ENCODE measurements at regions not wholly inside any gene's neighbourhood (a gene's known extent, or its start where the extent isn't known, plus 50 kb on each side); places are given as distances from the start of the nearest gene placed in this dataset.

DNA sequence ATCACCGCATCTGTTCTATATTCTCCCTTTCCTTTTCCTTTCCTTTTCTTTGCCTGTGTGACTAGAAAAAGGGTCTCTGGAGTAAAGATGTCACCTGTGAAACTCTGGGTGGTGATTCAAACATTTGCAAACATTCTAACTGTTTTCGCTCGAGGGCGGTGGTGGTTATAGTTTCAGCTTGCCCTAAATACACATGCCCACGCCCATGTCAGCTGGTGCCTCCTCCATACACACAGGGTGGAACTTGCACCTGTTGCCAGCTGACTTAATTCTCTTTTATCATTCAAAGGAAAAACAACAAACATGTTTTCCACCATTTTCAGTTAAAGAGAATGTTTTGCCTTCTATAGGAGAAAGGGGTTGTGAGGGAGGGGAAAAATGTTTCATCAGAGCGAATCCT lies 381.9 kb upstream of the ARID1B start:
- BruUV-seq (replicated peaks), result no TSS peak
- Histone ChIP-seq H3K4me2 (ENCODE audit: low read depth, low read length) (no peak overlapping the region), H3K23ac (ENCODE audit: low read depth, low read length) (no peak overlapping the region), H2BK5ac (ENCODE audit: low read depth, low read length, poor library complexity, severe bottlenecking) (no peak overlapping the region), H2AK9ac (replicated peaks; ENCODE audit: low read depth, low read length, poor library complexity) (no peak overlapping the region), H3K4me3 (ENCODE audit: insufficient read depth, low read depth, low read length) (no peak overlapping the region), H3K56ac (ENCODE audit: extremely low read depth, insufficient read depth, low read length) (no peak overlapping the region), H2AFZ (replicated peaks; ENCODE audit: low read length, poor library complexity) (no peak overlapping the region), H2AK5ac (ENCODE audit: low read depth, low read length) (no peak overlapping the region), H3K14ac (replicated peaks; ENCODE audit: low read depth, low read length) (no peak overlapping the region), H4K5ac (ENCODE audit: low read depth, low read length) (no peak overlapping the region), H3K9me3 (ENCODE audit: control insufficient read depth, insufficient read depth, low read length) (no peaks in the 10 kb centered on the region), H3K27me3 (ENCODE audit: control insufficient read depth, insufficient read depth, low read length) (peaks cover 34% of the 10 kb centered on the region), H4K91ac (ENCODE audit: insufficient read depth, low read depth, low read length) (no peak overlapping the region), H4K8ac (ENCODE audit: low read depth in 2 of 2, low read length in 2 of 2) (no peak overlapping the region), H2BK120ac (ENCODE audit: low read depth, low read length) (no peak overlapping the region), H4K20me1 (ENCODE audit: insufficient read depth, low read length) (no peaks in the 10 kb centered on the region), H3K18ac (ENCODE audit: low read depth, low read length) (no peak overlapping the region), H2BK15ac (ENCODE audit: low read depth, low read length) (no peak overlapping the region), H3K36me3 (ENCODE audit: control insufficient read depth, insufficient read depth, low read length) (no peaks in the 10 kb centered on the region), H3K4me1 (ENCODE audit: control insufficient read depth, insufficient read depth, low read length) (no peaks in the 10 kb centered on the region), H2BK20ac (ENCODE audit: low read depth, low read length) (no peak overlapping the region), H3K9me1 (ENCODE audit: insufficient read depth, low read length) (no peaks in the 10 kb centered on the region), H3K79me1 (ENCODE audit: low read depth in 1 of 2, low read length in 2 of 2) (no peaks in the 10 kb centered on the region), H3K4ac (ENCODE audit: low read depth, low read length) (no peak overlapping the region), H3K9ac (ENCODE audit: low read depth, low read length) (no peak overlapping the region), H3K27ac (ENCODE audit: insufficient read depth, low read length) (no peak overlapping the region)
- CTCF ChIA-PET, result no interaction called here
- DNase-seq, result no peak
- intact Hi-C loops (cut with micrococcal nuclease) (no loop called here), dilution Hi-C loops (cut with HindIII; ENCODE audit: low sequenced_read_pairs, unreplicated experiment) (no loop called here), in situ Hi-C loops (cut with MboI; ENCODE audit: low sequenced_read_pairs) (no loop called here)
- no CpG with 5 or more reads among the region's 6 CpGs for WGBS, 2 experiments (ENCODE audit: extremely low coverage in 2 of 2, insufficient read length in 1 of 2)
- no peak for TF ChIP-seq NFE2L2 (IDR thresholded peaks at IDR 0.05; ENCODE audit: low read depth, low read length)
- no peak for TF ChIP-seq MXI1 (IDR thresholded peaks at IDR 0.05; ENCODE audit: borderline replicate concordance, low read depth, low read length)
- TF ChIP-seq, protein P1, sequence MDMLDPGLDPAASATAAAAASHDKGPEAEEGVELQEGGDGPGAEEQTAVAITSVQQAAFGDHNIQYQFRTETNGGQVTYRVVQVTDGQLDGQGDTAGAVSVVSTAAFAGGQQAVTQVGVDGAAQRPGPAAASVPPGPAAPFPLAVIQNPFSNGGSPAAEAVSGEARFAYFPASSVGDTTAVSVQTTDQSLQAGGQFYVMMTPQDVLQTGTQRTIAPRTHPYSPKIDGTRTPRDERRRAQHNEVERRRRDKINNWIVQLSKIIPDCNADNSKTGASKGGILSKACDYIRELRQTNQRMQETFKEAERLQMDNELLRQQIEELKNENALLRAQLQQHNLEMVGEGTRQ (IDR thresholded peaks at IDR 0.05; ENCODE audit: low read depth, low read length), result no peak
- no peak for TF ChIP-seq MAZ (IDR thresholded peaks at IDR 0.05; ENCODE audit: borderline replicate concordance, low read depth, low read length)
- no peak for TF ChIP-seq RFX5 (IDR thresholded peaks at IDR 0.05; ENCODE audit: low read depth, low read length)
- no peak for TF ChIP-seq RAD21 (IDR thresholded peaks at IDR 0.05; ENCODE audit: low read length)
- no peak for TF ChIP-seq POLR2A (IDR thresholded peaks at IDR 0.05; ENCODE audit: low read depth, low read length)
- no peak for TF ChIP-seq MAFK (IDR thresholded peaks at IDR 0.05; ENCODE audit: low read depth, low read length)
- no peak for TF ChIP-seq FOS (IDR thresholded peaks at IDR 0.05; ENCODE audit: low read depth, low read length)
- TF ChIP-seq, protein P2, sequence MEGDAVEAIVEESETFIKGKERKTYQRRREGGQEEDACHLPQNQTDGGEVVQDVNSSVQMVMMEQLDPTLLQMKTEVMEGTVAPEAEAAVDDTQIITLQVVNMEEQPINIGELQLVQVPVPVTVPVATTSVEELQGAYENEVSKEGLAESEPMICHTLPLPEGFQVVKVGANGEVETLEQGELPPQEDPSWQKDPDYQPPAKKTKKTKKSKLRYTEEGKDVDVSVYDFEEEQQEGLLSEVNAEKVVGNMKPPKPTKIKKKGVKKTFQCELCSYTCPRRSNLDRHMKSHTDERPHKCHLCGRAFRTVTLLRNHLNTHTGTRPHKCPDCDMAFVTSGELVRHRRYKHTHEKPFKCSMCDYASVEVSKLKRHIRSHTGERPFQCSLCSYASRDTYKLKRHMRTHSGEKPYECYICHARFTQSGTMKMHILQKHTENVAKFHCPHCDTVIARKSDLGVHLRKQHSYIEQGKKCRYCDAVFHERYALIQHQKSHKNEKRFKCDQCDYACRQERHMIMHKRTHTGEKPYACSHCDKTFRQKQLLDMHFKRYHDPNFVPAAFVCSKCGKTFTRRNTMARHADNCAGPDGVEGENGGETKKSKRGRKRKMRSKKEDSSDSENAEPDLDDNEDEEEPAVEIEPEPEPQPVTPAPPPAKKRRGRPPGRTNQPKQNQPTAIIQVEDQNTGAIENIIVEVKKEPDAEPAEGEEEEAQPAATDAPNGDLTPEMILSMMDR (conservative IDR thresholded peaks at IDR 0.05; ENCODE audit: low read depth, low read length), result no peak
- POLR2A ChIA-PET (ENCODE audit: unreplicated experiment), result no interaction called here
- ATAC-seq (ENCODE audit: low read depth), result no peak
